OCI-M2 (cell line): ENCODE measurements at regions not wholly inside any gene's neighbourhood (a gene's known extent, or its start where the extent isn't known, plus 50 kb on each side); places are given as distances from the start of the nearest gene placed in this dataset.
"Not testable (repeated sequence)": the region's sequence is repeated elsewhere in the genome, so short reads cannot be mapped to it uniquely, and the experiment has no call there.

Experiments used
- DNase-seq: peaks from one replicate; lab custom pipeline; 2025; ENCODE audit not compliant: unreplicated experiment; lab: John Stamatoyannopoulos, UW

- DNase-seq: no peak
These were observed 144.8 kb upstream of the PIK3R1 start for GRCh38 chr5:68070591-68071281.

DNA sequence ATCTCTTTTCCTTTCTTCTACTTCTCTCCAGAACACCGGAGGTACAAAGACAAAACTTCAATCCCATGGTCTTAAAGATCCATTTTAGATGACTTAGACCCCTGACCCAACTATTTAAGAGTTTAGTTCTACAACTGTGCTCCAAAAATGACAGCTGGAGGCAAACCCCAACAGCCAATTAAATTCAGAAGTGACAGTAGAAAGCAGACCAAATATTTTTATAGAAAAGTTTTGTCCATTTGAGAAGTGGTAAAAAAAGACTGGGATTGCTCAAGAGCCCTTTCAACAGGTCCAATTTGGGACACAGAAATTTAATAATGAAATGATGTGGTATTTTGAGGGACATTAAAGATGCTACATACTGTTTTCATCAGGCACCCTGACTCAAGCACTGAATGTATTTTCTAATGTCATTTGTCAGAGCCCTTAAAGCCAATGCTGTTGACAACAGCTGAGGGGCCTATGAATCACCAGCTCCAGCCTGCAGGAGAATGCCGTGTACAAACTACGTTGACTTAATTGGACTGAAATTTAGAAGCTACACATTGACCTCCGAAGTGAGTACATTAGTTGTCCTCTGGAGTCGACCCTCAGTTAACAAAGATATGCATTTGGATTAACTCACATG, 147.5 kb upstream of the PIK3R1 start:
- no peak for DNase-seq

DNA sequence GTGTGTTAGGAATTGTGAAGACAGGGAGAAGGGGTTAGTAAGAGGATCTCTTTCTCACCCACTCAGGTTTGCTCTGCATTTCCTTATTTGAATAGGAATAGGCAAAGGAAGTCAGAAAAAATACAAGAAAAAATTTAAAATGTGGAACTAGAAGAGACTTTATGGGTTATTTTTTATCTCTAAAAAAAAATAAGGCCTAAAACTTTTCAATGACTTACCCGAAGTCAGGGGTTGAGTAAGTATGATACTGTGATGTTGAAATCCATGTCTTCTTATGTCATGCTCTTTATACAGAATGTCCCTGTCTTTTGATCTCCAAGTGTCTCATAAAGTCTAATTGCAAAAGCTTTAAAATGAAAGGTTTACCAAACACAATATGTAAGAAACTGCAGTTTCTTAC, 148.3 kb upstream of the PIK3R1 start:
- no peak for DNase-seq

- DNase-seq: no peak
These were observed 149.1 kb upstream of the PIK3R1 start for GRCh38 chr5:68066277-68066955.

DNA sequence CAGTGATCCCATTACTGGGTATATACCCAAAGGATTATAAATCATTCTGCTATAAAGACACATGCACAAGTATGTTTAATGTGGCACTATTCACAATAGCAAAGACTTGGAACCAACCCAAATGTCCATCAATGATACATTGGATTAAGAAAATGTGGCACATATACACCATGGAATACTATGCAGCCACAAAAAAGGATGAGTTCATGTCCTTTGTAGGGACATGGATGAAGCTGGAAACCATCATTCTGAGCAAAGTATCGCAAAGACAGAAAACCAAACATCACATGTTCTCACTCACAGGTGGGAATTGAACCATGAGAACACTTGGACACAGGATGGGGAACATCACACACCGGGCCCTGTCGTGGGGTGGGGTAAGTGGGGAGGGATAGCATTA, 150.2 kb upstream of the PIK3R1 start:
- not testable (repeated sequence) for DNase-seq

GRCh38 chr5:68060382-68060781, 155.2 kb upstream of the PIK3R1 start:
- DNase-seq: no peak

- DNase-seq: no peak
These were observed 158.4 kb upstream of the PIK3R1 start for GRCh38 chr5:68057191-68057590.

- no peak for DNase-seq
These were observed 159.9 kb upstream of the PIK3R1 start for GRCh38 chr5:68055686-68056085.

GRCh38 chr5:68054638-68055037, 160.9 kb upstream of the PIK3R1 start:
- no peak for DNase-seq

DNA sequence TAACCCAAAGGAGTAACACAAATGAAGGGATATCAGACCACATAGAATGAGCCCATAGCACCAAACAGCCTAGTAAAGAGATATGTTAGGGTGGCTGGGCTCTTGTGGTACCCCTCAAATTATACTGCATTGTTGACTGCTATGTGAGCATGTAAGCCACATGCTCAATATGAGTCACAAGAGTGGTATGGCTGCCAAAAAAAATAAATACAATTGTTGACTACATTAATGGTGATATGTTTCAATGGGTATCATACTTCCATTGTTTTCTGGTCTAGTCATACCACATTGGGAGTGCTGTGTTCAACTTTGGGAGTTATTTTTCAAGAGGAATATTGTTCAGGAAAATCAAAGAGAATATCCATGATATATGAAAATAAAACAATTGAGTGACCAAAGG, 162.4 kb upstream of the PIK3R1 start:
- no peak for DNase-seq

- DNase-seq: no peak
These were observed 166.4 kb upstream of the PIK3R1 start for GRCh38 chr5:68049053-68049713.

GRCh38 chr5:68048516-68048915, 167.0 kb upstream of the PIK3R1 start:
- DNase-seq: no peak

DNA sequence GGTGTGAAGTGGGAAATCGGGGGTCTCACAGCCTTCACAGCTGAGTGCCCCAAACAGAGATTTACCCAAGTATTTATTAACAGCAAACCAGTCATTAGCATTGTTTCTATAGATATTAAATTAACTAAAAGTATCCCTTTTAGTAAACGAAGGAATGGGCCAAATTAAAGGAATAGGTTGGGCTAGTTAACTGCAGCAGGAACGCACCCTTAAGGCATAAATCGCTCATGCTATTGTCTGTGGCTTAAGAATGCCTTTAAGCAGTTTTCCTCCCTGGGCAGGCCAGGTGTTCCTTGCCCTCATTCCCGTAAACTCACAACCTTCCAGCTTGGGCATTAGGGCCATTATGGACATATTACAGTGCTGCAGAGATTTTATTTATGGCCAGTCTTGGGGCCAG, 167.5 kb upstream of the PIK3R1 start:
- not testable (repeated sequence) for DNase-seq

GRCh38 chr5:68047035-68047434, 168.5 kb upstream of the PIK3R1 start:
- no peak for DNase-seq

GRCh38 chr5:68046445-68046844, 169.1 kb upstream of the PIK3R1 start:
- DNase-seq: no peak

DNA sequence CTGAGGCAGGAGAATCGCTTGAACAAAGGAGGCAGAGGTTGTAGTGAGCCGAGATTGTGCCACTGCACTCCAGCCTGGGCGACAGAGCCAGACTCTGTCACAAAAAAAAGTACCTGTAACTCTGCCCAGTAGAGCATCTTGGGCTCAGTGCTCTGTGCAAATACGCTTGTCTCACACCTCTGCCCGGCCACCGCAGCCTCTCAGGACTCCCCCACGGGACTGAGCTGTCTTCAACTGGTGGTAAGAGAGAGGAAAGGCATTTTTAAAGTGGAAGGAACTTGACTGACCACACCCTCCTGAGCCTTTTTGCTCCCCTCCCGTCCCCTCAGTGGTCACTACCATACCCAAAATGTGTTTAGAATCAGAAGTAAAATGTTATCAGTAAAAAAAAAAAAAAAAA, 174.3 kb upstream of the PIK3R1 start:
- no peak for DNase-seq

GRCh38 chr5:68037546-68037945, 178.0 kb upstream of the PIK3R1 start:
- DNase-seq: no peak

GRCh38 chr5:68033961-68034571, 181.5 kb upstream of the PIK3R1 start:
- DNase-seq: no peak

GRCh38 chr5:68033029-68033428, 182.5 kb upstream of the PIK3R1 start:
- DNase-seq: no peak

DNA sequence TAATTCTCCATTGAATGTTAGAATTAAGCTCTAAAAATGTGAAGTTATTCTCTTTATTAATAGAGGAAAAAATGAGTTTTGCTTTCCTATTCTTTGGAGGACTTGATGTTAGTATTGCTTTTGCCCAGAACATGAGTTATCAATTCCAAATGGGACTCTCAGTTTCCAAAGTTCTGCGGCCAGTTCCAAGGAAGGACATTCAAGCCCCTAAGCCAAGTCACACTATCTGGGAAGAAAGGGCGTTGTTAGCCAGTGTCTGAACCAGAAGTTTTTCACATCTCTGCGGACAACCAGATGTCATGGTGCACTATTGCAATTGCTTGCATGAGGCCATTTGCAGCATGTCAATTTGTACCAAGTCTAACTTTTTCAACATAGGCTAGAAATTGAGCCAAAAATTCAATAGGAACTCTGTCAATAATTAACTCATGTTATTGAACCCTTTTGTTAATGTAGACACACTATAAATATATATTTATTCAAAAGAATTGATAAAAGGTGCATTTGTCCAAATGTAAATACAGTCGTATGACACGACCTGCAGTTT, 183.3 kb upstream of the PIK3R1 start:
- DNase-seq: no peak

DNA sequence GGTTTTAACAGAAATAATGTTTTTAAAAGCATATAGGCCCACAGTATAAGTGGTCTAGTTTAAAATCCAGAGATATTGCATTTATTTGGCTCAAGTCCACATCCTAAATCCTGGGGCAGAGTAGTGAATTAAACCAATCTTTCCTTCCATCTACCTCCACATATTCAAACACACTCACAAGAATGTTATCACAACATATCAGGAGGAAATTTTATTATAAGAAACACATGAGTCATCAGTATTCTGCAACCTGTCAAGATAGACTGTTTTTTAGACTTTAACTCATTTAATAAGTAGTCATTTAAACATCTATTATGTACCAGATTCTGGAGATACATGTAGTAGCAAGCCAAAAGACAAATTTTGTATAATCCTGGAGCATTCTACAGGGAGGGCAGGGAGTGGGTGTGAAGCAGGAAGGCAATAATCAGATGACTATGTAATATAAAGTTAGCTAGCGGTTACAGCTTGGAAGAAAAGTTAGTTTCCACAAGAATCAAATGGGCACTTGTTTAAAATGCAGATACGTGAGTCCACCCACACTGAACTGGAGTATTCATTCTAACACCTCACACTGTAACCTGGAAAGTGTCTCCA, 187.3 kb upstream of the PIK3R1 start:
- DNase-seq: no peak
